NCI-H146 treated with DMSO at 0.1 percent for 48 hours (cell line): ENCODE measurements at regions not wholly inside any gene's neighbourhood (a gene's known extent, or its start where the extent isn't known, plus 50 kb on each side); places are given as distances from the start of the nearest gene placed in this dataset.

Experiments
- DNase-seq: peaks from one replicate; lab custom pipeline; 2025; ENCODE audit not compliant: unreplicated experiment; lab: John Stamatoyannopoulos, UW

- no peak for DNase-seq
These were observed 741.4 kb downstream of the HACE1 start for GRCh38 chr6:104118274-104118673.

GRCh38 chr6:104109806-104110205, 749.9 kb downstream of the HACE1 start:
- no peak for DNase-seq

- no peak for DNase-seq
These were observed 751.1 kb downstream of the HACE1 start for GRCh38 chr6:104108634-104109033.

GRCh38 chr6:104095661-104096416, 763.9 kb downstream of the HACE1 start:
- DNase-seq = no peak

- DNase-seq = no peak
These were observed 772.0 kb downstream of the HACE1 start for GRCh38 chr6:104087765-104088164.

GRCh38 chr6:104068281-104068680, 791.4 kb downstream of the HACE1 start:
- DNase-seq = no peak

GRCh38 chr6:104064876-104065275, 794.8 kb downstream of the HACE1 start:
- no peak for DNase-seq

GRCh38 chr6:104050455-104050854, 809.3 kb downstream of the HACE1 start:
- no peak for DNase-seq

GRCh38 chr6:104046426-104046825, 813.3 kb downstream of the HACE1 start:
- DNase-seq = no peak

- no peak for DNase-seq
These were observed 828.4 kb downstream of the HACE1 start for GRCh38 chr6:104031346-104031745.

- no peak for DNase-seq
These were observed 837.6 kb downstream of the HACE1 start for GRCh38 chr6:104022126-104022525.

- no peak for DNase-seq
These were observed 840.5 kb downstream of the HACE1 start for GRCh38 chr6:104019075-104019753.

- no peak for DNase-seq
These were observed 842.0 kb downstream of the HACE1 start for GRCh38 chr6:104017410-104018381.

GRCh38 chr6:104014163-104014959, 845.4 kb downstream of the HACE1 start:
- no peak for DNase-seq

GRCh38 chr6:104013312-104013971, 846.3 kb downstream of the HACE1 start:
- no peak for DNase-seq

GRCh38 chr6:104010897-104011296, 848.8 kb downstream of the HACE1 start:
- no peak for DNase-seq

- no peak for DNase-seq
These were observed 855.8 kb downstream of the HACE1 start for GRCh38 chr6:104003803-104004516.

- no peak for DNase-seq
These were observed 864.1 kb downstream of the HACE1 start for GRCh38 chr6:103995571-103995970.

- no peak for DNase-seq
These were observed 875.9 kb downstream of the HACE1 start for GRCh38 chr6:103983860-103984259.
